Activated naive CD8-positive, alpha-beta T cell treated with anti-CD3 and anti-CD28 coated beads for 36 hours (primary cell): ENCODE measurements at regions not wholly inside any gene's neighbourhood (a gene's known extent, or its start where the extent isn't known, plus 50 kb on each side); places are given as distances from the start of the nearest gene placed in this dataset.

Experiments used
- DNase-seq: peaks from one replicate; pipeline ENCODE4 v3.0.0; 2021
- H3K27ac Mint-ChIP-seq: one replicate; pipeline ENCODE4 v1.8.0; 2022; ENCODE audit warnings: mild to moderate bottlenecking, moderate library complexity, mixed read lengths
- H3K27me3 Mint-ChIP-seq: one replicate; pipeline ENCODE4 v1.8.0; 2022; ENCODE audit warnings: mild to moderate bottlenecking, mixed read lengths
- H3K36me3 Mint-ChIP-seq: one replicate; pipeline ENCODE4 v1.8.0; 2021; ENCODE audit warnings: mild to moderate bottlenecking, mixed read lengths
- H3K4me1 Mint-ChIP-seq: one replicate; pipeline ENCODE4 v1.8.0; 2021; ENCODE audit warnings: mixed read lengths
- H3K4me3 Mint-ChIP-seq: one replicate; pipeline ENCODE4 v1.8.0; 2022; ENCODE audit warnings: mild to moderate bottlenecking, moderate library complexity, mixed read lengths
- H3K9me3 Mint-ChIP-seq: one replicate; pipeline ENCODE4 v1.8.0; 2022; ENCODE audit warnings: mixed read lengths

DNA sequence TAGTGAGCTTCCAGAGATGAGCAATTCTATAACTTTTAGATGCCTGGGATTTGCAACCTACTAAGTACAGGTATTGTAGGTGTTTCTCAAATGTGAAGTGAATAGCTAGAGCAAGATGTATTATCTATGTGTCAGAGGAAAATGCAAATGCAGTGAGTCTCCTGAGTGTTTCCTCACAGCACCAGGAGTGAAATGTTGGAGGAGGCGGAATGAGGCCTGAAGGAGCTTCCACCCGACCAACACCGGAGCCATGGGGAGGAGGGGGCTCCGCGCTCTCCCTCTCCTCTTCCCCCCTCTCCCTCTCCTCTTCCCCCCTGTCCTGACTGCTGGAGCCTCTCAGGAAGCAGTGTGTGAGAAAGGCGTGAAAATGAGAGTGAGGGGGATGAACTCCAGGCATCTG lies 79.9 kb upstream of the RNF32 start:
- peaks cover 16% of the 10 kb centered on the region for H3K9me3 Mint-ChIP-seq
- no peak overlapping the region for H3K27ac Mint-ChIP-seq
- no peaks in the 10 kb centered on the region for H3K4me1 Mint-ChIP-seq
- H3K4me3 Mint-ChIP-seq: no peak overlapping the region
- no peaks in the 10 kb centered on the region for H3K36me3 Mint-ChIP-seq
- no peak for DNase-seq
- H3K27me3 Mint-ChIP-seq: peaks cover 12% of the 10 kb centered on the region

DNA sequence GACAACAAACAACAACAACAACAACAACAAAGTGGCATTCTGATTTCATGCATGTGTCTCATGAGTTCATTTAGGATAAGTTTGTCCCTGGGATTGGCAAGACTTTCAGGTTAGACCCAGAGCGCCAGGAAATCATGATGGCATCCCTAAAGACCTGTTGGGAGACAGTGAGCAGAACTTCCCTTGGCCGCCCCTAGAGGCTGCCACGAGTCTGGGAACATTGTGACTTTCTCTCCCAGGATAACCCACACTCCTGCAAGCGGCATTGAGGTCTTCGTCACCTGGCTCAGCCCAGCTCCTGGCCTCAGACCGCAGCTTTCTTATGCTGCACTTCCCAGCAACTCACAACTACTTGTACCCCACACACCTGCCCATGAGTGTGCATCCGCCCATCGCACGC lies 80.5 kb upstream of the RNF32 start:
- H3K4me3 Mint-ChIP-seq: no peak overlapping the region
- H3K4me1 Mint-ChIP-seq: no peaks in the 10 kb centered on the region
- H3K27ac Mint-ChIP-seq: no peak overlapping the region
- peaks cover 12% of the 10 kb centered on the region for H3K27me3 Mint-ChIP-seq
- H3K36me3 Mint-ChIP-seq: no peaks in the 10 kb centered on the region
- no peak for DNase-seq
- H3K9me3 Mint-ChIP-seq: peaks cover 14% of the 10 kb centered on the region

DNA sequence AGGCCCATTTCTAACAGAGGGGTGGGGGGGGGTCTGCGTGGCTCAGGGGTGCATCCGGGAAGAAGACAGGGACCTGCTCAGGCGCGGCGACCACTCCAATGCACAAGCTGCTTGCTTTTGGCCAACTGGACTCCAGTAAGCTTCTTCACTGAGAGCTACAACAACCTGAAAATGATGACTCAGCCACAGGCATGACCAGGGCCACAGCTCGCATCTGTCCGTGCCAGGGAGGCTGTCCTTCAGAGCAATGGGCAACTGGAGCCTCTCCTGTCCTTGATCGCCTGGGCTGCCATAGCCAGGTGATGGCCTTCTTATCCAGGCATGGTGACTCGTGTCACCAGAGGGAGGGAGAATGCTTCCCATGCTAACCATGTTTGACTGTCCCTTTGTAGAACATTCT lies 81.6 kb upstream of the RNF32 start:
- DNase-seq: no peak
- no peaks in the 10 kb centered on the region for H3K4me1 Mint-ChIP-seq
- H3K4me3 Mint-ChIP-seq: no peak overlapping the region
- no peak overlapping the region for H3K27ac Mint-ChIP-seq
- peaks cover 5% of the 10 kb centered on the region for H3K9me3 Mint-ChIP-seq
- peaks cover 12% of the 10 kb centered on the region for H3K27me3 Mint-ChIP-seq
- no peaks in the 10 kb centered on the region for H3K36me3 Mint-ChIP-seq

DNA sequence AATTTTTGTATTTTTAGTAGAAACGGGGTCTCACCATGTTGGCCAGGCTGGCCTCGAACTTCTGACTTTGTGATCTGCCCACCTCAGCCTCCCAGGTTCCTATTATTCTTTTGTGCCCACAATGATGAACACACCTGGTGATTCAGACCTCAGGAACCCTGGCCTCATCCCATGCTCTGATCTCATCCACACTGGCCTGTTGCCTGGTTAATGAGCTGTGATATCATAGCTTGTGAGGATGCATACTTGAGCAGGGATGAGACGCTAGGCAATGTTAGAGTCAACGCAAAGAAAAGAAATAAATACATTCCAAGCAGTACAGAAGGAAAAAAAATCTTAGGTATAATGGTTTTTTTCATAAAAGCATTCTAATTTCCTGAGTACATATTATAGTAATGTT lies 82.4 kb upstream of the RNF32 start:
- H3K27me3 Mint-ChIP-seq: peaks cover 12% of the 10 kb centered on the region
- DNase-seq: no peak
- no peaks in the 10 kb centered on the region for H3K36me3 Mint-ChIP-seq
- H3K4me3 Mint-ChIP-seq: no peak overlapping the region
- H3K27ac Mint-ChIP-seq: no peak overlapping the region
- no peaks in the 10 kb centered on the region for H3K4me1 Mint-ChIP-seq
- no peaks in the 10 kb centered on the region for H3K9me3 Mint-ChIP-seq

DNA sequence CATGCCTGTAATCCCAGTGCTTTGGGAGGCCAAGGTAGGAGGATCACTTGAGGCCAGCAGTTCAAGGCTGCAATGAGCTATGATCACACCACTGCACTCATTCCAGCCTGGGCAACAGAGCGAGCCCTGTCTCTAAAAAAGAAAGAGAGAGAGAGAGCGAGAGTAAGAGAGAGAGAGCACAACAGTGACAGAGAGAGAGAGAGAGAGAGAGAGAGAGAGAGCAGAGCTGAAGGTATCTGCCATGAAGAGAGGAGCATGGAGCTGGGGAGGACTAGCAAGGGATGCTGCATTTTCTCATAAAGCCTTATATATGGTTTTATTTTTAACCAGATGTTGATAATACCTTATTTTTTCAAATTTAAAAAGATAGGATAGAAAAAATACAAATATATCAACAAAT lies 84.5 kb upstream of the RNF32 start:
- H3K36me3 Mint-ChIP-seq: no peaks in the 10 kb centered on the region
- H3K9me3 Mint-ChIP-seq: no peaks in the 10 kb centered on the region
- no peak for DNase-seq
- H3K27ac Mint-ChIP-seq: no peak overlapping the region
- no peak overlapping the region for H3K4me3 Mint-ChIP-seq
- H3K27me3 Mint-ChIP-seq: peaks cover 8% of the 10 kb centered on the region
- H3K4me1 Mint-ChIP-seq: no peaks in the 10 kb centered on the region

DNA sequence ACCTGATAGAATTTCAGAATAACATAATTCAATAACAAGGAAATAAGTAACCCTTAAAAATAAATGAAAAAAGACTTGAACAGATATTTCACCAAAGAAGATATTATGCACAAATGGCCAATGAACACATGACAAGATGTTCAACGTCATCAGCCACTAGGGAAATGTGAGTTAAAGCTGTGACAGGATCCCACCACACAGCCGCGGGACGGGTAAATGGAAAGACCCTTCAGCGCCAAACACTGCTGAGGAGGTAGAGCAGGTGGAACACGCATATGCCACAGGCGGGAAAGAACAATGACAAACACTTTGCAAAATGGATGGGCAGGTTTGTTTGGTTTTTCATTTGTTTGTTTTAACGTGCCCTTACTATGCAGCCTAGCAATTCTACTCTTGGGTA lies 86.1 kb upstream of the RNF32 start:
- H3K4me3 Mint-ChIP-seq: no peak overlapping the region
- no peak for DNase-seq
- no peak overlapping the region for H3K27ac Mint-ChIP-seq
- H3K9me3 Mint-ChIP-seq: no peaks in the 10 kb centered on the region
- H3K27me3 Mint-ChIP-seq: no peaks in the 10 kb centered on the region
- H3K36me3 Mint-ChIP-seq: no peaks in the 10 kb centered on the region
- H3K4me1 Mint-ChIP-seq: no peaks in the 10 kb centered on the region

DNA sequence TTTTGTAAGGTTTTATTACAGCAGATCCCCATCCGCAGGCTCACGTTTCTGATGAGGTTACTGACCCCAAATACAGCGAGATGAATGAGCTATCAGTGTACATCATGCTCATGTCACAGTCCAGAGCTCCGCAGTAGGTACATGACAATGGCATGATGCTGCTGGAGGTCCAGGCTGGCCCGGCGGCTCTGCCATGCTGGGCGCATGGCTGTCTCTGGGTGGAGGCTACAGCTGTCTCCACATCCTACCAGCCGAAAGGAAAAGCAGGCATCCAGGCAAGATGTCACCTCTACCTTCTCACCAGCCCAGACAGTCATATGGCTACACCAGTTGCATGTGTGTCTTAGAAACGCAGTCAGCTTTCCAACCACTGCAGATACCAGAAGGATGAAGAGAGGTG lies 90.9 kb upstream of the RNF32 start:
- H3K9me3 Mint-ChIP-seq: peaks cover 5% of the 10 kb centered on the region
- no peaks in the 10 kb centered on the region for H3K36me3 Mint-ChIP-seq
- H3K4me3 Mint-ChIP-seq: no peak overlapping the region
- H3K27ac Mint-ChIP-seq: no peak overlapping the region
- DNase-seq: no peak
- H3K27me3 Mint-ChIP-seq: peaks cover 6% of the 10 kb centered on the region
- no peaks in the 10 kb centered on the region for H3K4me1 Mint-ChIP-seq

DNA sequence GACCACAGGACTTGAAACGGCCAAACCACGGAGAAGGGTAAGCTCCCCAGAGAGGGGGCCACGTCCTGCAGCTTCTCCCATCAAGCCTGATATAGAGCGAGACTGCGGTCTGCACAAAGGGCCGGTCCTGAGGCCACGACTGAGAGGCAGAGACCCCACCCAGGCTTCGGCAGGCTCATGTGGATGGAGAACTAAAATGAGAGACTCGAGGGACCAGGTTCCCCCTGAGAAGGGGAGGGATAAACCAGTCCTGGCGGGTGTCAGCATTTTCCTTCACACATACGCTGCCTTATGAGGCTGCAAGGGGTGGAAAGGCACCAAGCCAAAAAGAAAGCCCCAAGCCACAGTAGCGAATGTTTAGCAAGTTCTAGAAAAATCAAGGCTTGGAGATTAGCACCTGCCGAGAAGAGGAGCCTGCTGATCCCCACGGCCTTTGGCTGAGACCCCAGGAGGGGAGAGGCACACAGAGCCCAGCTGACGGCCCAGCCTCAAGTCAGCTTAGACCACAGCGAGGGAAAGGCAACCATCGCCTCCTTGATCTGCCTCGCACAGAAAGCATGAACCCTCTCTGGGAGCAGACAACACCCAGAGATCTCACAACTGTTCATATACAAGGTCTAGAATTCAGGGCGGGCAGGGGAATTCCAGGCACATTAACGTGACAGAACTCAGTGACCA lies 92.6 kb upstream of the RNF32 start:
- no peak for DNase-seq
- peaks cover 5% of the 10 kb centered on the region for H3K9me3 Mint-ChIP-seq
- H3K4me3 Mint-ChIP-seq: no peak overlapping the region
- H3K27me3 Mint-ChIP-seq: peaks cover 6% of the 10 kb centered on the region
- no peaks in the 10 kb centered on the region for H3K36me3 Mint-ChIP-seq
- no peak overlapping the region for H3K27ac Mint-ChIP-seq
- no peaks in the 10 kb centered on the region for H3K4me1 Mint-ChIP-seq

DNA sequence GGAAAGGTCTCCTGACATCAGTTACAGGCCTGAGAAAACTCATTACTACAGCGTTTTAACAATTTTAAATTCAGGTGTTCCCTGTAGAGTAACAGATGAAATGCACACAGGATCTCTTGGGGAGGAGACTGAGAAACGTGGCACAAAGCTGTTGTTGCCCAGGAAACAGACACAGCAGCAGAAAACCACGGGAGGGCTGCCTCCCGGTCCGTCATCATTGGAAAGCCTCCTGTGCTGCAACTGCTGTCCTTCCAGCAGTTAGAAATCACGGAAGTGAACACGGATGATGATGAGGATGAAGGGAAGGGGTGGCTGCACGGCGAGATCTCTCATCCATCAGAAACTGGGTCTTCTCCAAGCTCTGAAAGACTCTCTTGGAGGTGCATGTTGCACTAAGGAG lies 94.6 kb upstream of the RNF32 start:
- Mint-ChIP-seq H3K4me1 (no peaks in the 10 kb centered on the region), H3K36me3 (no peaks in the 10 kb centered on the region), H3K27ac (no peak overlapping the region), H3K9me3 (peaks cover 5% of the 10 kb centered on the region), H3K4me3 (no peak overlapping the region), H3K27me3 (peaks cover 9% of the 10 kb centered on the region)
- no peak for DNase-seq

DNA sequence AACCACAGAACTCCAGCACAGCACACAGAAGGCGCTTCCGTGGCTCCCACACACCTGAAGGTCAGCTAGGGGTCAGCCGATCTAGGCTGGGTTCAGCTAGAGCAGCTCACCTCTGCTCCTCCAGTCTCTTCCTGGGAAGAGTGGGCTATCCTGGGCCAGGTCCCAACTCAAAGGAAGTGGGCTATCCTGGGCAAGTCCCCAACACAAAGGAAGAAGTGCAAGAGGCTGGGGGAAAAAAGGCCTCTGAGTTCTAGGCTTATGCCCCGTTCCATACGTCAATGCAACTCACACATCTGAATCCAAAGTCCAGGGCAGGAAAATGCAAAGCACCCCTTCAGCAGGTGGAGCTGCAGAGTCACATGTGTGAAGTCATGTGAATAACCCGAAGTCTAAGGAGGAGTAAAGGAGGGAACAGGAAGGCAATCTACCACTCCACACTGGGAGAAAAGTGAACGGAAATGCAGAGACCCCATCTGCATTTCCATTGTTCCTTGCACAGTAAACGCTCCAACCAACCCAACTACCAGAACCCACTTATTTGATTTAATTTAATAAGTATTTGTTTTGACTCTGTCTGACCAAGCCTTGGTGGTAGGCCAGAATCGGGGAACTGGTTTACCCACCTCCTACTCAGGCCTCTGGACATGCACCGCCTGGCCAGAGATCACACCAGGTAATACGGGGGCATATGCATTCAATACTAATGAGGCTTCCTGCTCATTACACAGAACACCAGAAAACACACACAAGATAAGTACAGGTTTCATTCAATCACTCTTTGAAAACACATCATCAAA lies 95.5 kb upstream of the RNF32 start:
- Mint-ChIP-seq H3K27ac (no peak overlapping the region), H3K4me1 (no peaks in the 10 kb centered on the region), H3K4me3 (no peak overlapping the region), H3K36me3 (no peaks in the 10 kb centered on the region), H3K9me3 (peaks cover 5% of the 10 kb centered on the region), H3K27me3 (peaks cover 9% of the 10 kb centered on the region)
- no peak for DNase-seq

DNA sequence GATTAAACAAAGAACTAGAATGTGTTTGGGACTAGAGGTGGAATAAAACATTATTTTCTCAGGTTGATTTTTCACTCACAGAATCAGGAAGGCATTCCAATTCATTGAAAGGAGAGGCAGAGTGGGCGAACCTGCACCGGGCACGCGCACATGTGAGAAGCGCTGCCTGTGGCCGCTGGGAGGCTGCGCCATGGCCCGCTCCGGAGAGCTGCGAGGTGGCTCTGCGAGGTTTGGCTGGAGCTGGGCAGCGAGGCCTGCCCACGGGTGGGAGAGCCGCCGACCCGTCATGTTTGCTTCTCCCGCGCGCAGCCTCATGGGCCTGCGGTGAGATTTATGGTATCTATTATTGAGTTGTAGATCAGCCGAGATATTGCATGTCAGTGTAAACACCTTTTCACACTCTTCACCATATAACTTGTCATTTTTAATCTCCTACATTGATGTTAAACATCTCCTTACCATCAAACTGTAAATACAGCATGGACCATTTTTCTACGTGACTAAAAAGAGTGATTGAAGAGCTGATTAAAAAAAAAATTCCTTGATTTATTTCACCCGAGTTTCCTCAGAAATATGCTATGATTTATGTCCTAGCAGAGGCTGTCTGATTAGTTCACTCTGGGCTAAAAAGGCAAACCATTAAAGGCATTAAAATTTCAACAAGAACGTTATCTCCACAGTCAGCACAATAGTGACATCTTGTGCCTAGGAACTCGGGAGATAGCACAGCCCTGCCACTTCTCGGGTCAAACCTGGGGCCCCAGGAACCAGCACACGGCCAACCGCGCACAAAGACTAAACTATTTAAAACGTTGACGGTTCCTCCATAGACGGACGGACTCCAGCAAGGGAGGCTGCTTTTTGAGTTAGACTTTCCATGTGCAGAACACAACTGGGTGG lies 96.6 kb upstream of the RNF32 start:
- H3K36me3 Mint-ChIP-seq: no peaks in the 10 kb centered on the region
- no peak for DNase-seq
- no peaks in the 10 kb centered on the region for H3K4me1 Mint-ChIP-seq
- H3K27me3 Mint-ChIP-seq: peaks cover 13% of the 10 kb centered on the region
- H3K4me3 Mint-ChIP-seq: no peak overlapping the region
- peaks cover 5% of the 10 kb centered on the region for H3K9me3 Mint-ChIP-seq
- H3K27ac Mint-ChIP-seq: no peak overlapping the region

DNA sequence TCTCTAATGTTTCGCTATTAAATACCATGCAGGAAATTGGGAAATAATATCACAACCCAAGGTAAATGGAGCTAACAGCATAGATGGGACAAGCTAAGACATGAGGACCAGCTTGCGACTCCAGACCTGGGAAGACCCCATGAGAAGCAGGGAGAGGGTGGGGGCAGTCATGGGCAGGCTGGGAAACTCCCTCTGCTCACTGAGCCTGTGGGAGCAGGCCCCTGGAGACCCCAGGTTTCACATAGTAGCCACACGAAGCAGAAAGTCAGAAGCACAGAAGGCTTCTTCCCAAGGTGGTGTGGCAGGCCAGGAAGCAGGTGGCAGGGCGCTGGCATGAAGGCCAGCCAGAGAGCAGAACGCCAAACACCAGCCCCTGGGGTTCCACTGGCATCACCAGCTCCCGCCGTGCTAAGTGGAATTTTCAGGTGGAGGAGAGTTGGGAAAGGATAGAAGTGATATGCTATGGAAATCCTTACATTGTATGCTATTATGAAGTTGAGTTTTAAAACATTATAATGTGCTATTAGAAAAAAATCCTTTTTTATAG lies 99.9 kb upstream of the RNF32 start:
- Mint-ChIP-seq H3K4me1 (no peaks in the 10 kb centered on the region), H3K36me3 (no peaks in the 10 kb centered on the region), H3K27ac (no peak overlapping the region), H3K9me3 (no peaks in the 10 kb centered on the region), H3K27me3 (peaks cover 6% of the 10 kb centered on the region), H3K4me3 (no peak overlapping the region)
- no peak for DNase-seq

DNA sequence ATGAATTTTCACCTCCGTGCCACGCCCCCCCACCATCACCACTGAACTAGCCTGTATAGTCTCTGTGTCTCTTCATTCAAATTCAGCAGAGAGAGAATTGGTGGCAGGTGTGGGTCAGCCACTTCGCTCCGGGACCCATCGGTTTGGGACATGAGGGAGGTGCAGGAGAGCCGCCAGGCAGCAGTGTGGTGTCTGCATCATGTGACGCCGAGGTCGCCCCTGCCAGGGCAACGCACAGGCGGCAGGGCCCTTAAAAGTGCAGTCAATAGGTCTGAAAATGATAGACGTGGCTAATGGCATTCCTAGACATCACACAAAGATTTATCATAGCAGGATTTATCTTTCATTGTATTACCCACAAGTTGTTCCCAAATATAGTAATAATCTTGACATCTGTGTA lies 100.6 kb upstream of the RNF32 start:
- no peak overlapping the region for H3K4me3 Mint-ChIP-seq
- no peak overlapping the region for H3K27ac Mint-ChIP-seq
- no peak for DNase-seq
- no peaks in the 10 kb centered on the region for H3K9me3 Mint-ChIP-seq
- H3K36me3 Mint-ChIP-seq: no peaks in the 10 kb centered on the region
- H3K4me1 Mint-ChIP-seq: no peaks in the 10 kb centered on the region
- H3K27me3 Mint-ChIP-seq: peaks cover 6% of the 10 kb centered on the region

DNA sequence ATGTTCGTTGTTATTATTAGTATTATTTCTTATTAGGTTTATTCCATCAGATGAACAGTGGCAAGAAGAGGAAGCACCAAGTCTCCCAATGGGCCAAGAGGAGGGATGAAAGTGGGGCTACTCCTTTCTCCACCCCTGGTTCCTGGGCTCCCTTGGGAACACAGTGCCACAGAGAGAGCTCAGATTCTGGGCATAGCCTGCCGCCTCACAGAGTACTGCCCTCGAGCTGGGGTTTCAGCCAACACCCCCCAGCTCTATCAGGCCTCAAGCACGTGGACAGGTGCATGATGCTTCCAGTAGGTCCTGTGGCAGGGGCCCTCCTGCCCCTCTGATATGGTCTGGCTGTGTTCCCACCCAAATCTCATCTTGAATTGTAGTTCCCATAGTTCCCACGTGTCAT lies 103.6 kb upstream of the RNF32 start:
- Mint-ChIP-seq H3K36me3 (no peaks in the 10 kb centered on the region), H3K27me3 (peaks cover 10% of the 10 kb centered on the region), H3K27ac (no peak overlapping the region), H3K9me3 (no peaks in the 10 kb centered on the region), H3K4me1 (no peaks in the 10 kb centered on the region), H3K4me3 (no peak overlapping the region)
- no peak for DNase-seq

DNA sequence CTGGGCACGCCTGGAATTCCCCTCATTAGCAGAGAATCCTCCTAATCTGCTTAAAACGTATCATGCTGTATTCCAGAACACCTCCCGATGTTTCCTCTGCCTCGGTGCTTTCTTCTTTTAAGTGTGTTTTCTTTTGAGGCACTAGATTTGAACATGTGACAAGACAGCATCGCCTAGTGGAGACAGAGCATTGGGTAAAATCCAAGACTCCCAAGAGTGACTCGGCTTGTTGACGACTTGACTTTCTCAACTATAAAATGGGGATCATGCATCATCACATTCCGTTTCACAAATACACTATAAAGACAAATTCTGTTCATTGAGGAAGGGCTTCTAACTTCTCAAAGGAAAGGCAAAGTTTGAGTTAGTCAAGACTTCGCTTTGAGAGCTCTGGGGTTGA lies 105.6 kb upstream of the RNF32 start:
- Mint-ChIP-seq H3K36me3 (no peaks in the 10 kb centered on the region), H3K4me1 (no peaks in the 10 kb centered on the region), H3K27ac (no peak overlapping the region), H3K4me3 (no peak overlapping the region), H3K27me3 (peaks cover 6% of the 10 kb centered on the region), H3K9me3 (no peaks in the 10 kb centered on the region)
- no peak for DNase-seq
